Epithelial cell of proximal tubule (primary cell): ENCODE measurements at regions not wholly inside any gene's neighbourhood (a gene's known extent, or its start where the extent isn't known, plus 50 kb on each side); places are given as distances from the start of the nearest gene placed in this dataset.

Experiments used
- DNase-seq: peaks from one replicate; pipeline ENCODE4 v3.0.0-alpha.2; 2011; ENCODE audit warnings: low read depth
- H3K4me3 ChIP-seq: 2 replicates; pipeline ENCODE4 v1.5.1; 2011; ENCODE audit warnings: low read depth, mild to moderate bottlenecking, low read length
- CTCF ChIP-seq: conservative IDR thresholded peaks from 2 replicates; pipeline ENCODE4 v1.5.1; 2012; ENCODE audit warnings: low read depth, mild to moderate bottlenecking, low read length

- no peak for DNase-seq
- TF ChIP-seq CTCF: no peak
- no peak overlapping the region for H3K4me3 ChIP-seq
Observed at GRCh38 chr15:96804754-96805153, 474.3 kb downstream of the NR2F2 start.

GRCh38 chr15:96807361-96807760 is 476.9 kb downstream of the NR2F2 start:
- DNase-seq: peak; percentile 30
- no peak for TF ChIP-seq CTCF

GRCh38 chr15:96817900-96818299 is 487.4 kb downstream of the NR2F2 start:
- DNase-seq: no peak
- TF ChIP-seq CTCF: no peak
- no peak overlapping the region for H3K4me3 ChIP-seq

More at GRCh38 chr15:96807361-96807760, 476.9 kb downstream of the NR2F2 start:
- H3K4me3 ChIP-seq: no peak overlapping the region

- no peak for DNase-seq
- no peak for TF ChIP-seq CTCF
- H3K4me3 ChIP-seq: no peak overlapping the region
Observed at GRCh38 chr15:96818861-96819260, 488.4 kb downstream of the NR2F2 start.

GRCh38 chr15:96827981-96828380 is 497.5 kb downstream of the NR2F2 start:
- no peak for TF ChIP-seq CTCF
- H3K4me3 ChIP-seq: no peak overlapping the region
- no peak for DNase-seq

- no peak for DNase-seq
- no peak for TF ChIP-seq CTCF
- no peak overlapping the region for H3K4me3 ChIP-seq
Observed at GRCh38 chr15:96837241-96837970, 506.9 kb downstream of the NR2F2 start.

GRCh38 chr15:96838081-96838480 is 507.6 kb downstream of the NR2F2 start:
- no peak for DNase-seq
- no peak for TF ChIP-seq CTCF
- H3K4me3 ChIP-seq: no peak overlapping the region
